Endothelial cell of umbilical vein (primary cell): ENCODE measurements at regions not wholly inside any gene's neighbourhood (a gene's known extent, or its start where the extent isn't known, plus 50 kb on each side); places are given as distances from the start of the nearest gene placed in this dataset.

Experiments
- BruUV-seq: library from RNA; stranded (reverse); fragments of 400-500 nt; replicated peaks from 2 replicates; lab custom pipeline; 2021; lab: Mats Ljungman, UMichigan
- CTCF ChIA-PET: fragments of 300-600, 350-600 bp; sonication (Branson Sonifier 250); formaldehyde crosslinking; loops from one replicate; lab custom pipeline; 2021; ENCODE audit warnings: antibody characterized with exemption, inconsistent platforms; lab: Charles Lee
- POLR2A ChIA-PET: fragments of 300-600, 350-600 bp; sonication (Branson Sonifier 250); formaldehyde crosslinking; loops from one replicate; lab custom pipeline; 2021; ENCODE audit warnings: antibody characterized with exemption, inconsistent platforms; lab: Charles Lee
- DNase-seq: peaks from one replicate; pipeline ENCODE4 v3.0.0-alpha.2; 2011; ENCODE audit warnings: low read depth, low spot score
- FAIRE-seq: peaks from 2 replicates; lab custom pipeline; 2011; peaks lifted over from hg19 to GRCh38; lab: Jason Lieb, UNC
- H2AFZ ChIP-seq: 2 replicates; pipeline ENCODE4 v1.6.0; 2012; ENCODE audit warnings: low read depth, low read length, control low read depth, inconsistent platforms
- H3K27ac ChIP-seq: 2 replicates; pipeline ENCODE4 v1.5.1; 2011; ENCODE audit warnings: low read depth, mild to moderate bottlenecking, control low read depth, low read length, moderate library complexity; ENCODE audit not compliant: insufficient read depth
- H3K27me3 ChIP-seq, 2 experiments: 2 replicates each; pipeline versions ENCODE4 v1.6.0 to v1.6.1; 2011; ENCODE audit warnings: low read length in 2 of 2, mixed read lengths in 1 of 2; ENCODE audit not compliant: control insufficient read depth in 2 of 2, insufficient read depth in 2 of 2
- H3K36me3 ChIP-seq, 2 experiments: 2 replicates in 1 of 2; 3 replicates in 1 of 2; pipeline ENCODE4 v1.5.1; 2011; ENCODE audit warnings: low read length in 2 of 2, mild to moderate bottlenecking in 1 of 2, moderate library complexity in 1 of 2; ENCODE audit not compliant: control insufficient read depth in 2 of 2, insufficient read depth in 2 of 2; ENCODE audit errors: extremely low read depth in 1 of 2
- H3K4me1 ChIP-seq: 3 replicates; pipeline ENCODE4 v1.5.1; 2011; ENCODE audit warnings: mild to moderate bottlenecking, low read length; ENCODE audit not compliant: control insufficient read depth, insufficient read depth; ENCODE audit errors: extremely low read depth
- H3K4me2 ChIP-seq: 2 replicates; pipeline ENCODE4 v1.6.1; 2011; ENCODE audit warnings: low read length, control low read depth, mixed read lengths; ENCODE audit not compliant: insufficient read depth
- H3K4me3 ChIP-seq, 3 experiments: fragments of 200-600 bp in 1 of 3; sonication (generic), shearing (Covaris generic) in 1 of 3; replicated peaks in 1 of 3; 2 replicates each; pipeline ENCODE4 v1.5.1; 2011 to 2016; ENCODE audit warnings: control low read depth in 3 of 3, low read length in 3 of 3, mild to moderate bottlenecking in 2 of 3, inconsistent platforms in 1 of 3, low read depth in 1 of 3, moderate library complexity in 1 of 3; ENCODE audit not compliant: insufficient read depth in 1 of 3
- H3K79me2 ChIP-seq: 2 replicates; pipeline ENCODE4 v1.6.0; 2012; ENCODE audit warnings: low read length, inconsistent platforms; ENCODE audit not compliant: control insufficient read depth, insufficient read depth
- H3K9ac ChIP-seq: replicated peaks from 2 replicates; pipeline ENCODE3; 2011; ENCODE audit warnings: low read length, control low read depth; ENCODE audit not compliant: insufficient read depth; ENCODE audit errors: extremely low read depth
- H3K9me1 ChIP-seq: replicated peaks from 3 replicates; pipeline ENCODE4 v1.6.0; 2011; ENCODE audit warnings: mild to moderate bottlenecking, low read length; ENCODE audit not compliant: control insufficient read depth, insufficient read depth; ENCODE audit errors: extremely low read depth
- H3K9me3 ChIP-seq: replicated peaks from 2 replicates; pipeline ENCODE4 v1.5.1; 2012; ENCODE audit warnings: low read length, inconsistent platforms; ENCODE audit not compliant: control insufficient read depth, insufficient read depth
- H4K20me1 ChIP-seq: replicated peaks from 2 replicates; pipeline ENCODE3; 2011; ENCODE audit warnings: mild to moderate bottlenecking, low read length; ENCODE audit not compliant: control insufficient read depth, insufficient read depth; ENCODE audit errors: extremely low read depth
- EZH2 ChIP-seq: IDR thresholded peaks from 2 replicates; pipeline ENCODE4 v1.6.1; 2012; ENCODE audit warnings: borderline replicate concordance, low read depth, mild to moderate bottlenecking, moderate library complexity, low read length, inconsistent platforms; ENCODE audit not compliant: severe bottlenecking
- FOS ChIP-seq: IDR thresholded peaks from 2 replicates; pipeline ENCODE4 v1.6.1; 2011; ENCODE audit warnings: mild to moderate bottlenecking, low read length, moderate library complexity, borderline replicate concordance; ENCODE audit not compliant: insufficient read depth
- GATA2 ChIP-seq: IDR thresholded peaks from 2 replicates; pipeline ENCODE4 v1.7.0; 2011; ENCODE audit warnings: low read depth, mild to moderate bottlenecking, moderate library complexity, mixed read lengths, low read length; ENCODE audit not compliant: insufficient read length, insufficient read depth
- JUN ChIP-seq: IDR thresholded peaks from 2 replicates; pipeline ENCODE4 v1.6.1; 2011; ENCODE audit warnings: borderline replicate concordance, low read depth; ENCODE audit not compliant: insufficient read length, insufficient read depth
- MYC ChIP-seq: IDR thresholded peaks from one replicate; pipeline ENCODE4 v1.6.1; 2011; ENCODE audit warnings: mild to moderate bottlenecking, low read depth, low read length
- POLR2A ChIP-seq: IDR thresholded peaks from 2 replicates; pipeline ENCODE4 v1.6.1; 2012; ENCODE audit warnings: low read depth, mild to moderate bottlenecking, control low read depth, low read length
- POLR2AphosphoS5 ChIP-seq: IDR thresholded peaks from 2 replicates; pipeline ENCODE4 v1.6.1; 2012; ENCODE audit warnings: low read depth, mild to moderate bottlenecking, control low read depth, low read length, moderate library complexity; ENCODE audit not compliant: insufficient read depth
- dilution Hi-C: fragments of 300-500 bp; cut with MboI; formaldehyde crosslinking; loops from one replicate; pipeline ENCODE4 v1.15.0; 2019; ENCODE audit warnings: low sequenced_read_pairs; ENCODE audit not compliant: extremely low pct_ligation_motif_present
- intact Hi-C: fragments of 100-400 bp; cut with micrococcal nuclease; formaldehyde crosslinking; loops from one replicate; pipeline ENCODE4 v1.10.0; 2022
- TF ChIP-seq, protein P1 (sequence below): IDR thresholded peaks from 2 replicates; pipeline ENCODE4 v1.6.1; 2011; ENCODE audit not compliant: insufficient read depth, insufficient read length
- TF ChIP-seq, protein P2 (sequence below), 2 donors: IDR thresholded peaks; 1 replicate in 1 of 2; 2 replicates in 1 of 2; pipeline ENCODE4 v1.5.1; 2011; ENCODE audit warnings: low read length in 2 of 2, mild to moderate bottlenecking in 2 of 2, moderate library complexity in 2 of 2, control low read depth in 1 of 2, inconsistent platforms in 1 of 2, low read depth in 1 of 2; ENCODE audit not compliant: insufficient read depth in 1 of 2; ENCODE audit errors: extremely low read depth in 1 of 2

DNA sequence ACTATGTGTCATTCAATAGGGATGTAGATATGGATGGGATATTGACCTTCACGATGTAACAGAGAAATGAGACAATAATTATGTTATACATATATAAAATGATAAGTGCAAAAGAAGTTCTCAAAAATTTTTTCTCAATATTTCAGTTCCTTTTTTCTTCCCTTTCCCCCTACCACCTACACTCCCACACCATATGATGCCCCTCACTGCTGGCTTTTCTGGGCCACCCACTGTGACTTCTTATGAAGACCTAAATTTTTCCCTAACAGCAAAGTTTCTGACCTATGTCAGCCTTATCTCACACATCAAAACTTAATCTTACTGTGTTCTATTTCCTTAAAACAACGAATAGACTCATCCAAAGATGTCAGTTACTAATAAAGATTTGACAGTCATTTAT, 89.9 kb upstream of the MYLIP start:
- Histone ChIP-seq H3K9me1 (no peaks in the 10 kb centered on the region), H3K4me1 (no peaks in the 10 kb centered on the region), H4K20me1 (no peaks in the 10 kb centered on the region), H3K4me2 (no peak overlapping the region), H3K79me2 (no peaks in the 10 kb centered on the region), H3K27me3 (no peaks in the 10 kb centered on the region), H3K27ac (no peak overlapping the region), H3K36me3 (no peaks in the 10 kb centered on the region), H2AFZ (no peak overlapping the region), H3K9me3 (no peaks in the 10 kb centered on the region), H3K9ac (no peak overlapping the region), H3K4me3 (no peak overlapping the region)
- dilution Hi-C loops, result no loop called here
- intact Hi-C loops, result loop anchor here (10.0 kb wide), 1 partner anchor 146 kb away; no protein-coding TSS in a partner anchor
- DNase-seq (no peak), FAIRE-seq (no peak)
- TF ChIP-seq, protein P1, sequence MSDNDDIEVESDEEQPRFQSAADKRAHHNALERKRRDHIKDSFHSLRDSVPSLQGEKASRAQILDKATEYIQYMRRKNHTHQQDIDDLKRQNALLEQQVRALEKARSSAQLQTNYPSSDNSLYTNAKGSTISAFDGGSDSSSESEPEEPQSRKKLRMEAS, result no peak
- TF ChIP-seq FOS (no peak), JUN (no peak), MYC (no peak), POLR2A (no peak), EZH2 (no peak), GATA2 (no peak), POLR2AphosphoS5 (no peak)
- TF ChIP-seq, protein P2, sequence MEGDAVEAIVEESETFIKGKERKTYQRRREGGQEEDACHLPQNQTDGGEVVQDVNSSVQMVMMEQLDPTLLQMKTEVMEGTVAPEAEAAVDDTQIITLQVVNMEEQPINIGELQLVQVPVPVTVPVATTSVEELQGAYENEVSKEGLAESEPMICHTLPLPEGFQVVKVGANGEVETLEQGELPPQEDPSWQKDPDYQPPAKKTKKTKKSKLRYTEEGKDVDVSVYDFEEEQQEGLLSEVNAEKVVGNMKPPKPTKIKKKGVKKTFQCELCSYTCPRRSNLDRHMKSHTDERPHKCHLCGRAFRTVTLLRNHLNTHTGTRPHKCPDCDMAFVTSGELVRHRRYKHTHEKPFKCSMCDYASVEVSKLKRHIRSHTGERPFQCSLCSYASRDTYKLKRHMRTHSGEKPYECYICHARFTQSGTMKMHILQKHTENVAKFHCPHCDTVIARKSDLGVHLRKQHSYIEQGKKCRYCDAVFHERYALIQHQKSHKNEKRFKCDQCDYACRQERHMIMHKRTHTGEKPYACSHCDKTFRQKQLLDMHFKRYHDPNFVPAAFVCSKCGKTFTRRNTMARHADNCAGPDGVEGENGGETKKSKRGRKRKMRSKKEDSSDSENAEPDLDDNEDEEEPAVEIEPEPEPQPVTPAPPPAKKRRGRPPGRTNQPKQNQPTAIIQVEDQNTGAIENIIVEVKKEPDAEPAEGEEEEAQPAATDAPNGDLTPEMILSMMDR (IDR thresholded peaks at IDR 0.05; ENCODE audit: extremely low read depth in 1 of 2, insufficient read depth in 1 of 2, low read depth in 1 of 2, low read length in 2 of 2), result no peak
- no TSS peak for BruUV-seq
- ChIA-PET POLR2A (no interaction called here), CTCF (no interaction called here)
